ENCODE measurements at regions not wholly inside any gene's neighbourhood (a gene's known extent, or its start where the extent isn't known, plus 50 kb on each side); places are given as distances from the start of the nearest gene placed in this dataset.

- DNase-seq: no peak
Measured at GRCh38 chr15:95350908-95351307, 979.6 kb upstream of the NR2F2 start.

GRCh38 chr15:95352631-95353187 lies 977.8 kb upstream of the NR2F2 start:
- DNase-seq: no peak

GRCh38 chr15:95353512-95353911 lies 977.0 kb upstream of the NR2F2 start:
- no peak for DNase-seq

- no peak for DNase-seq
Measured at GRCh38 chr15:95359966-95360365, 970.5 kb upstream of the NR2F2 start.

GRCh38 chr15:95362306-95362705 lies 968.2 kb upstream of the NR2F2 start:
- DNase-seq: no peak

- DNase-seq: no peak
Measured at GRCh38 chr15:95363646-95364045, 966.9 kb upstream of the NR2F2 start.

GRCh38 chr15:95365511-95366107 lies 964.9 kb upstream of the NR2F2 start:
- DNase-seq: no peak

GRCh38 chr15:95368191-95368590 lies 962.3 kb upstream of the NR2F2 start:
- DNase-seq: no peak

GRCh38 chr15:95368755-95369601 lies 961.5 kb upstream of the NR2F2 start:
- DNase-seq: no peak

- no peak for DNase-seq
Measured at GRCh38 chr15:95370291-95370690, 960.2 kb upstream of the NR2F2 start.

GRCh38 chr15:95371664-95372063 lies 958.8 kb upstream of the NR2F2 start:
- DNase-seq: no peak

- no peak for DNase-seq
Measured at GRCh38 chr15:95375281-95375680, 955.2 kb upstream of the NR2F2 start.

GRCh38 chr15:95377258-95377852 lies 953.1 kb upstream of the NR2F2 start:
- no peak for DNase-seq

- no peak for DNase-seq
Measured at GRCh38 chr15:95394186-95395067, 936.1 kb upstream of the NR2F2 start.

GRCh38 chr15:95400428-95400827 lies 930.1 kb upstream of the NR2F2 start:
- DNase-seq: no peak

- DNase-seq: no peak
Measured at GRCh38 chr15:95401587-95401986, 928.9 kb upstream of the NR2F2 start.

GRCh38 chr15:95405447-95405846 lies 925.1 kb upstream of the NR2F2 start:
- no peak for DNase-seq

GRCh38 chr15:95407534-95407933 lies 923.0 kb upstream of the NR2F2 start:
- no peak for DNase-seq

- DNase-seq: no peak
Measured at GRCh38 chr15:95409211-95409610, 921.3 kb upstream of the NR2F2 start.

- DNase-seq: no peak
Measured at GRCh38 chr15:95409626-95410310, 920.7 kb upstream of the NR2F2 start.

GRCh38 chr15:95410757-95411156 lies 919.7 kb upstream of the NR2F2 start:
- no peak for DNase-seq

GRCh38 chr15:95416576-95416975 lies 913.9 kb upstream of the NR2F2 start:
- DNase-seq: no peak

All from suppressor macrophage treated with lipopolysaccharide for 4 hours (primary cell).